HepG2 (cell line): ENCODE measurements at regions not wholly inside any gene's neighbourhood (a gene's known extent, or its start where the extent isn't known, plus 50 kb on each side); places are given as distances from the start of the nearest gene placed in this dataset.

Experiments
- ARID3A ChIP-seq: IDR thresholded peaks from 2 replicates; pipeline ENCODE4 v1.6.1; 2012; ENCODE audit warnings: low read depth, low read length, improper control_type of control experiment
- DMTF1 ChIP-seq: sonication (generic); formaldehyde crosslinking; IDR thresholded peaks from 2 replicates; pipeline ENCODE4 v1.4.0; 2020; ENCODE audit warnings: mild to moderate bottlenecking, missing genetic modification reagents
- GFI1 ChIP-seq: sonication (generic); formaldehyde crosslinking; IDR thresholded peaks from 2 replicates; pipeline ENCODE4 v1.5.0; 2020; ENCODE audit warnings: missing genetic modification reagents, mild to moderate bottlenecking, borderline replicate concordance
- MATR3 ChIP-seq: sonication (generic); formaldehyde crosslinking; IDR thresholded peaks from 2 replicates; pipeline ENCODE4 v1.4.0; 2020; ENCODE audit warnings: missing genetic modification reagents
- MAX ChIP-seq: IDR thresholded peaks from 2 replicates; pipeline ENCODE4 v1.6.1; 2012; ENCODE audit warnings: inconsistent platforms
- MLLT10 ChIP-seq: sonication (generic); formaldehyde crosslinking; IDR thresholded peaks from 2 replicates; pipeline ENCODE4 v1.4.0; 2020; ENCODE audit warnings: missing genetic modification reagents
- RBM39 ChIP-seq: fragments of 200-400 bp; formaldehyde crosslinking; IDR thresholded peaks from one replicate; pipeline ENCODE4 v1.6.1; 2018; ENCODE audit warnings: antibody characterized with exemption, mild to moderate bottlenecking, low read depth, low read length; ENCODE audit not compliant: poor library complexity, severe bottlenecking
- REST ChIP-seq, 2 experiments: IDR thresholded peaks; 2 replicates each; pipeline ENCODE4 v1.6.1; 2011 to 2012; ENCODE audit warnings: low read length in 2 of 2, borderline replicate concordance in 1 of 2, low read depth in 1 of 2, mild to moderate bottlenecking in 1 of 2, moderate library complexity in 1 of 2
- ZKSCAN5 ChIP-seq: sonication (generic); formaldehyde crosslinking; IDR thresholded peaks from 2 replicates; pipeline ENCODE4 v1.5.1; 2020; ENCODE audit warnings: mild to moderate bottlenecking, missing genetic modification reagents
- ZNF503 ChIP-seq: sonication (generic); formaldehyde crosslinking; IDR thresholded peaks from 2 replicates; pipeline ENCODE4 v1.4.0; 2020; ENCODE audit warnings: missing genetic modification reagents
- ZNF567 ChIP-seq: sonication (generic); formaldehyde crosslinking; IDR thresholded peaks from 2 replicates; pipeline ENCODE4 v1.8.1; 2023; ENCODE audit warnings: mild to moderate bottlenecking, missing genetic modification reagents, borderline replicate concordance
- ZNF576 ChIP-seq: sonication (generic); formaldehyde crosslinking; IDR thresholded peaks from 2 replicates; pipeline ENCODE4 v1.4.0; 2020; ENCODE audit warnings: mild to moderate bottlenecking, missing genetic modification reagents
- ZNF580 ChIP-seq: IDR thresholded peaks from 2 replicates; pipeline ENCODE4 v1.6.1; 2016; ENCODE audit warnings: low read depth, borderline replicate concordance
- ZNF703 ChIP-seq: sonication (generic); formaldehyde crosslinking; IDR thresholded peaks from 2 replicates; pipeline ENCODE4 v1.5.1; 2020; ENCODE audit warnings: missing genetic modification reagents, mild to moderate bottlenecking, moderate library complexity, borderline replicate concordance

GRCh38 chr3:188003188-188004171 is 150.5 kb upstream of the LPP start (continued):
- no peak for TF ChIP-seq DMTF1 (CRISPR knock-in tag)
- no peak for TF ChIP-seq ZNF703 (CRISPR knock-in tag)
- TF ChIP-seq ZKSCAN5 (CRISPR knock-in tag) = no peak
- peak; percentile 86; the same call in 1 of the 2 replicates for TF ChIP-seq ZNF503 (CRISPR knock-in tag)
- TF ChIP-seq GFI1 (CRISPR knock-in tag) = no peak
- TF ChIP-seq RBM39 = no peak
- no peak; the same call in 1 of the 2 replicates for TF ChIP-seq ZNF580 (CRISPR knock-in tag)
- peak; percentile 64 for TF ChIP-seq MAX
- no peak for TF ChIP-seq MLLT10 (CRISPR knock-in tag)
- TF ChIP-seq ZNF576 (CRISPR knock-in tag) = no peak
- no peak for TF ChIP-seq MATR3
- peak in 1 of 2 experiments; percentile 34; a peak in 1 of 4 replicates for TF ChIP-seq REST (IDR thresholded peaks at IDR 0.05; ENCODE audit: borderline replicate concordance in 1 of 2, low read depth in 1 of 2, low read length in 2 of 2)
- no peak for TF ChIP-seq ZNF567
- peak; percentile 71 for TF ChIP-seq ARID3A
